GM12865 (cell line): ENCODE measurements at regions not wholly inside any gene's neighbourhood (a gene's known extent, or its start where the extent isn't known, plus 50 kb on each side); places are given as distances from the start of the nearest gene placed in this dataset.

Experiments used
- DNase-seq: peaks from one replicate; pipeline ENCODE4 v3.0.0; 2010; ENCODE audit warnings: low read depth
- H3K4me3 ChIP-seq: 2 replicates; pipeline ENCODE4 v1.5.1; 2011; ENCODE audit warnings: mild to moderate bottlenecking, low read depth, low read length, control low read depth
- CTCF ChIP-seq: IDR thresholded peaks from 2 replicates; pipeline ENCODE4 v1.5.1; 2011; ENCODE audit warnings: low read length, control low read depth, low read depth, inconsistent platforms; ENCODE audit not compliant: insufficient read depth; ENCODE audit errors: missing control alignments

GRCh38 chr3:193774272-193774915 lies 181.4 kb downstream of the OPA1 start:
- no peak for DNase-seq
- no peak overlapping the region for H3K4me3 ChIP-seq
- TF ChIP-seq CTCF, result no peak

- DNase-seq, result no peak
- TF ChIP-seq CTCF, result no peak
- no peak overlapping the region for H3K4me3 ChIP-seq
Measured at GRCh38 chr3:193774916-193775285, 181.9 kb downstream of the OPA1 start.

- DNase-seq, result no peak
- no peak for TF ChIP-seq CTCF
- no peak overlapping the region for H3K4me3 ChIP-seq
Measured at GRCh38 chr3:193775421-193776077, 182.5 kb downstream of the OPA1 start.

GRCh38 chr3:193776626-193777358 lies 183.8 kb downstream of the OPA1 start:
- no peak for TF ChIP-seq CTCF
- peak; percentile 34 for DNase-seq
- no peak overlapping the region for H3K4me3 ChIP-seq

- no peak for TF ChIP-seq CTCF
- no peak overlapping the region for H3K4me3 ChIP-seq
- no peak for DNase-seq
Measured at GRCh38 chr3:193777524-193777923, 184.5 kb downstream of the OPA1 start.

- no peak overlapping the region for H3K4me3 ChIP-seq
- no peak for DNase-seq
- TF ChIP-seq CTCF, result no peak
Measured at GRCh38 chr3:193778676-193779075, 185.7 kb downstream of the OPA1 start.

GRCh38 chr3:193779933-193780332 lies 186.9 kb downstream of the OPA1 start:
- TF ChIP-seq CTCF, result no peak
- H3K4me3 ChIP-seq, result no peak overlapping the region
- DNase-seq, result no peak
